HepG2 (cell line): ENCODE measurements at regions not wholly inside any gene's neighbourhood (a gene's known extent, or its start where the extent isn't known, plus 50 kb on each side); places are given as distances from the start of the nearest gene placed in this dataset.

Experiments used
- ETV6 ChIP-seq: sonication (generic); formaldehyde crosslinking; conservative IDR thresholded peaks from 2 replicates; pipeline ENCODE4 v1.4.0; 2020; ENCODE audit warnings: missing genetic modification reagents
- EZH2 ChIP-seq: conservative IDR thresholded peaks from 2 replicates; pipeline ENCODE4 v1.6.1; 2012; ENCODE audit warnings: mild to moderate bottlenecking, low read depth, low read length, moderate library complexity
- NCOA1 ChIP-seq: sonication (generic); formaldehyde crosslinking; IDR thresholded peaks from 2 replicates; pipeline ENCODE4 v1.9.0; 2021; ENCODE audit warnings: missing genetic modification reagents
- POLR2A ChIP-seq, 2 experiments: IDR thresholded peaks; 2 replicates each; pipeline ENCODE4 v1.6.1; 2011; ENCODE audit warnings: low read depth in 2 of 2, low read length in 2 of 2, mild to moderate bottlenecking in 1 of 2, moderate library complexity in 1 of 2; ENCODE audit not compliant: insufficient read depth in 1 of 2
- SALL2 ChIP-seq: sonication (generic); formaldehyde crosslinking; IDR thresholded peaks from 2 replicates; pipeline ENCODE4 v1.8.1; 2023; ENCODE audit warnings: mild to moderate bottlenecking, missing genetic modification reagents, inconsistent platforms
- ZNF350 ChIP-seq: sonication (generic); formaldehyde crosslinking; IDR thresholded peaks from 2 replicates; pipeline ENCODE4 v1.4.0; 2020; ENCODE audit warnings: mild to moderate bottlenecking, low read depth, missing genetic modification reagents, borderline replicate concordance
- ZNF556 ChIP-seq: sonication (generic); formaldehyde crosslinking; IDR thresholded peaks from 2 replicates; pipeline ENCODE4 v1.4.0; 2020; ENCODE audit warnings: mild to moderate bottlenecking, missing genetic modification reagents, borderline replicate concordance
- TF ChIP-seq, protein P1 (sequence below): sonication (generic); formaldehyde crosslinking; IDR thresholded peaks from 2 replicates; pipeline ENCODE4 v1.4.0; 2020; ENCODE audit warnings: mild to moderate bottlenecking, low read depth, missing genetic modification reagents
- TF ChIP-seq, protein P2 (sequence below): sonication (generic); formaldehyde crosslinking; IDR thresholded peaks from 2 replicates; pipeline ENCODE4 v1.5.0; 2020; ENCODE audit warnings: mild to moderate bottlenecking, missing genetic modification reagents, moderate library complexity
- TF ChIP-seq, protein P3 (sequence below): sonication (generic); formaldehyde crosslinking; IDR thresholded peaks from 2 replicates; pipeline ENCODE4 v1.4.0; 2020; ENCODE audit warnings: missing genetic modification reagents, borderline replicate concordance
- TF ChIP-seq, protein P4 (sequence below): sonication (generic); formaldehyde crosslinking; IDR thresholded peaks from 2 replicates; pipeline ENCODE4 v1.4.0; 2020; ENCODE audit warnings: missing genetic modification reagents

DNA sequence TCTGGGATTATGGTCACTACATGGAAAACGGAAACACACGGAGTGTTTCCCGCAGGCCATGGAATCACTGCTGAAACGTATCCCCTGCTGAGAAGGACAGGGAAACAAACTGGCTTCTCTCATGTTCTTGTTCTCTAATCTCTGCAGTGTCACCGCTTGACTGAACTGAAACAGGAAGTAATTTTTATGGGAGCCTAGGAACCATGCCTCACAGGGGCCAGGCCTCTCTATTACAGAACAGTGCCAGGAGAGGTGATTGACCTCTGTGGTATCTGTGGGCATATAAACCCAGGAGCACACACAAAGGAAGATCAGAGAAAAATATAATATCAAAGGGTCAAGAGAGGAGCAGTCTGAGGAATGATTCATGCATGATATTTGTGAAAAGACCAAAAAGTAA, 88.9 kb upstream of the RBMY1B start:
- TF ChIP-seq, protein P1, sequence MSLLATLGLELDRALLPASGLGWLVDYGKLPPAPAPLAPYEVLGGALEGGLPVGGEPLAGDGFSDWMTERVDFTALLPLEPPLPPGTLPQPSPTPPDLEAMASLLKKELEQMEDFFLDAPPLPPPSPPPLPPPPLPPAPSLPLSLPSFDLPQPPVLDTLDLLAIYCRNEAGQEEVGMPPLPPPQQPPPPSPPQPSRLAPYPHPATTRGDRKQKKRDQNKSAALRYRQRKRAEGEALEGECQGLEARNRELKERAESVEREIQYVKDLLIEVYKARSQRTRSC: no peak
- TF ChIP-seq ZNF350 (CRISPR knock-in tag): no peak
- TF ChIP-seq, protein P2, sequence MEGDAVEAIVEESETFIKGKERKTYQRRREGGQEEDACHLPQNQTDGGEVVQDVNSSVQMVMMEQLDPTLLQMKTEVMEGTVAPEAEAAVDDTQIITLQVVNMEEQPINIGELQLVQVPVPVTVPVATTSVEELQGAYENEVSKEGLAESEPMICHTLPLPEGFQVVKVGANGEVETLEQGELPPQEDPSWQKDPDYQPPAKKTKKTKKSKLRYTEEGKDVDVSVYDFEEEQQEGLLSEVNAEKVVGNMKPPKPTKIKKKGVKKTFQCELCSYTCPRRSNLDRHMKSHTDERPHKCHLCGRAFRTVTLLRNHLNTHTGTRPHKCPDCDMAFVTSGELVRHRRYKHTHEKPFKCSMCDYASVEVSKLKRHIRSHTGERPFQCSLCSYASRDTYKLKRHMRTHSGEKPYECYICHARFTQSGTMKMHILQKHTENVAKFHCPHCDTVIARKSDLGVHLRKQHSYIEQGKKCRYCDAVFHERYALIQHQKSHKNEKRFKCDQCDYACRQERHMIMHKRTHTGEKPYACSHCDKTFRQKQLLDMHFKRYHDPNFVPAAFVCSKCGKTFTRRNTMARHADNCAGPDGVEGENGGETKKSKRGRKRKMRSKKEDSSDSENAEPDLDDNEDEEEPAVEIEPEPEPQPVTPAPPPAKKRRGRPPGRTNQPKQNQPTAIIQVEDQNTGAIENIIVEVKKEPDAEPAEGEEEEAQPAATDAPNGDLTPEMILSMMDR: no peak
- no peak for TF ChIP-seq SALL2 (CRISPR knock-in tag)
- TF ChIP-seq ZNF556 (CRISPR knock-in tag): no peak
- TF ChIP-seq, protein P3, sequence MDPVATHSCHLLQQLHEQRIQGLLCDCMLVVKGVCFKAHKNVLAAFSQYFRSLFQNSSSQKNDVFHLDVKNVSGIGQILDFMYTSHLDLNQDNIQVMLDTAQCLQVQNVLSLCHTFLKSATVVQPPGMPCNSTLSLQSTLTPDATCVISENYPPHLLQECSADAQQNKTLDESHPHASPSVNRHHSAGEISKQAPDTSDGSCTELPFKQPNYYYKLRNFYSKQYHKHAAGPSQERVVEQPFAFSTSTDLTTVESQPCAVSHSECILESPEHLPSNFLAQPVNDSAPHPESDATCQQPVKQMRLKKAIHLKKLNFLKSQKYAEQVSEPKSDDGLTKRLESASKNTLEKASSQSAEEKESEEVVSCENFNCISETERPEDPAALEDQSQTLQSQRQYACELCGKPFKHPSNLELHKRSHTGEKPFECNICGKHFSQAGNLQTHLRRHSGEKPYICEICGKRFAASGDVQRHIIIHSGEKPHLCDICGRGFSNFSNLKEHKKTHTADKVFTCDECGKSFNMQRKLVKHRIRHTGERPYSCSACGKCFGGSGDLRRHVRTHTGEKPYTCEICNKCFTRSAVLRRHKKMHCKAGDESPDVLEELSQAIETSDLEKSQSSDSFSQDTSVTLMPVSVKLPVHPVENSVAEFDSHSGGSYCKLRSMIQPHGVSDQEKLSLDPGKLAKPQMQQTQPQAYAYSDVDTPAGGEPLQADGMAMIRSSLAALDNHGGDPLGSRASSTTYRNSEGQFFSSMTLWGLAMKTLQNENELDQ (CRISPR knock-in tag): no peak
- no peak for TF ChIP-seq EZH2
- no peak for TF ChIP-seq NCOA1
- no peak for TF ChIP-seq POLR2A (IDR thresholded peaks at IDR 0.05; ENCODE audit: insufficient read depth in 1 of 2, low read depth in 2 of 2, low read length in 2 of 2)
- TF ChIP-seq ETV6 (CRISPR knock-in tag): no peak
- TF ChIP-seq, protein P4, sequence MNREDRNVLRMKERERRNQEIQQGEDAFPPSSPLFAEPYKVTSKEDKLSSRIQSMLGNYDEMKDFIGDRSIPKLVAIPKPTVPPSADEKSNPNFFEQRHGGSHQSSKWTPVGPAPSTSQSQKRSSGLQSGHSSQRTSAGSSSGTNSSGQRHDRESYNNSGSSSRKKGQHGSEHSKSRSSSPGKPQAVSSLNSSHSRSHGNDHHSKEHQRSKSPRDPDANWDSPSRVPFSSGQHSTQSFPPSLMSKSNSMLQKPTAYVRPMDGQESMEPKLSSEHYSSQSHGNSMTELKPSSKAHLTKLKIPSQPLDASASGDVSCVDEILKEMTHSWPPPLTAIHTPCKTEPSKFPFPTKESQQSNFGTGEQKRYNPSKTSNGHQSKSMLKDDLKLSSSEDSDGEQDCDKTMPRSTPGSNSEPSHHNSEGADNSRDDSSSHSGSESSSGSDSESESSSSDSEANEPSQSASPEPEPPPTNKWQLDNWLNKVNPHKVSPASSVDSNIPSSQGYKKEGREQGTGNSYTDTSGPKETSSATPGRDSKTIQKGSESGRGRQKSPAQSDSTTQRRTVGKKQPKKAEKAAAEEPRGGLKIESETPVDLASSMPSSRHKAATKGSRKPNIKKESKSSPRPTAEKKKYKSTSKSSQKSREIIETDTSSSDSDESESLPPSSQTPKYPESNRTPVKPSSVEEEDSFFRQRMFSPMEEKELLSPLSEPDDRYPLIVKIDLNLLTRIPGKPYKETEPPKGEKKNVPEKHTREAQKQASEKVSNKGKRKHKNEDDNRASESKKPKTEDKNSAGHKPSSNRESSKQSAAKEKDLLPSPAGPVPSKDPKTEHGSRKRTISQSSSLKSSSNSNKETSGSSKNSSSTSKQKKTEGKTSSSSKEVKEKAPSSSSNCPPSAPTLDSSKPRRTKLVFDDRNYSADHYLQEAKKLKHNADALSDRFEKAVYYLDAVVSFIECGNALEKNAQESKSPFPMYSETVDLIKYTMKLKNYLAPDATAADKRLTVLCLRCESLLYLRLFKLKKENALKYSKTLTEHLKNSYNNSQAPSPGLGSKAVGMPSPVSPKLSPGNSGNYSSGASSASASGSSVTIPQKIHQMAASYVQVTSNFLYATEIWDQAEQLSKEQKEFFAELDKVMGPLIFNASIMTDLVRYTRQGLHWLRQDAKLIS (CRISPR knock-in tag): no peak
